Endothelial cell of umbilical vein (primary cell): ENCODE measurements at regions not wholly inside any gene's neighbourhood (a gene's known extent, or its start where the extent isn't known, plus 50 kb on each side); places are given as distances from the start of the nearest gene placed in this dataset.

Experiments used
- BruUV-seq: library from RNA; stranded (reverse); fragments of 400-500 nt; replicated peaks from 2 replicates; lab custom pipeline; 2021; lab: Mats Ljungman, UMichigan
- CTCF ChIA-PET: fragments of 300-600, 350-600 bp; sonication (Branson Sonifier 250); formaldehyde crosslinking; loops from one replicate; lab custom pipeline; 2021; ENCODE audit warnings: antibody characterized with exemption, inconsistent platforms; lab: Charles Lee
- POLR2A ChIA-PET: fragments of 300-600, 350-600 bp; sonication (Branson Sonifier 250); formaldehyde crosslinking; loops from one replicate; lab custom pipeline; 2021; ENCODE audit warnings: antibody characterized with exemption, inconsistent platforms; lab: Charles Lee
- DNase-seq: peaks from one replicate; pipeline ENCODE4 v3.0.0-alpha.2; 2011; ENCODE audit warnings: low read depth, low spot score
- FAIRE-seq: peaks from 2 replicates; lab custom pipeline; 2011; peaks lifted over from hg19 to GRCh38; lab: Jason Lieb, UNC
- H2AFZ ChIP-seq: 2 replicates; pipeline ENCODE4 v1.6.0; 2012; ENCODE audit warnings: low read depth, low read length, control low read depth, inconsistent platforms
- H3K27ac ChIP-seq: 2 replicates; pipeline ENCODE4 v1.5.1; 2011; ENCODE audit warnings: low read depth, mild to moderate bottlenecking, control low read depth, low read length, moderate library complexity; ENCODE audit not compliant: insufficient read depth
- H3K27me3 ChIP-seq, 2 experiments: 2 replicates each; pipeline versions ENCODE4 v1.6.0 to v1.6.1; 2011; ENCODE audit warnings: low read length in 2 of 2, mixed read lengths in 1 of 2; ENCODE audit not compliant: control insufficient read depth in 2 of 2, insufficient read depth in 2 of 2
- H3K36me3 ChIP-seq, 2 experiments: 2 replicates in 1 of 2; 3 replicates in 1 of 2; pipeline ENCODE4 v1.5.1; 2011; ENCODE audit warnings: low read length in 2 of 2, mild to moderate bottlenecking in 1 of 2, moderate library complexity in 1 of 2; ENCODE audit not compliant: control insufficient read depth in 2 of 2, insufficient read depth in 2 of 2; ENCODE audit errors: extremely low read depth in 1 of 2
- H3K4me1 ChIP-seq: 3 replicates; pipeline ENCODE4 v1.5.1; 2011; ENCODE audit warnings: mild to moderate bottlenecking, low read length; ENCODE audit not compliant: control insufficient read depth, insufficient read depth; ENCODE audit errors: extremely low read depth
- H3K4me2 ChIP-seq: 2 replicates; pipeline ENCODE4 v1.6.1; 2011; ENCODE audit warnings: low read length, control low read depth, mixed read lengths; ENCODE audit not compliant: insufficient read depth
- H3K4me3 ChIP-seq, 3 experiments: fragments of 200-600 bp in 1 of 3; sonication (generic), shearing (Covaris generic) in 1 of 3; replicated peaks in 1 of 3; 2 replicates each; pipeline ENCODE4 v1.5.1; 2011 to 2016; ENCODE audit warnings: control low read depth in 3 of 3, low read length in 3 of 3, mild to moderate bottlenecking in 2 of 3, inconsistent platforms in 1 of 3, low read depth in 1 of 3, moderate library complexity in 1 of 3; ENCODE audit not compliant: insufficient read depth in 1 of 3
- H3K79me2 ChIP-seq: 2 replicates; pipeline ENCODE4 v1.6.0; 2012; ENCODE audit warnings: low read length, inconsistent platforms; ENCODE audit not compliant: control insufficient read depth, insufficient read depth
- H3K9ac ChIP-seq: replicated peaks from 2 replicates; pipeline ENCODE3; 2011; ENCODE audit warnings: low read length, control low read depth; ENCODE audit not compliant: insufficient read depth; ENCODE audit errors: extremely low read depth
- H3K9me1 ChIP-seq: replicated peaks from 3 replicates; pipeline ENCODE4 v1.6.0; 2011; ENCODE audit warnings: mild to moderate bottlenecking, low read length; ENCODE audit not compliant: control insufficient read depth, insufficient read depth; ENCODE audit errors: extremely low read depth
- H3K9me3 ChIP-seq: replicated peaks from 2 replicates; pipeline ENCODE4 v1.5.1; 2012; ENCODE audit warnings: low read length, inconsistent platforms; ENCODE audit not compliant: control insufficient read depth, insufficient read depth
- H4K20me1 ChIP-seq: replicated peaks from 2 replicates; pipeline ENCODE3; 2011; ENCODE audit warnings: mild to moderate bottlenecking, low read length; ENCODE audit not compliant: control insufficient read depth, insufficient read depth; ENCODE audit errors: extremely low read depth
- CTCF ChIP-seq, 2 donors: IDR thresholded peaks; 1 replicate in 1 of 2; 2 replicates in 1 of 2; pipeline ENCODE4 v1.5.1; 2011; ENCODE audit warnings: low read length in 2 of 2, mild to moderate bottlenecking in 2 of 2, moderate library complexity in 2 of 2, control low read depth in 1 of 2, inconsistent platforms in 1 of 2, low read depth in 1 of 2; ENCODE audit not compliant: insufficient read depth in 1 of 2; ENCODE audit errors: extremely low read depth in 1 of 2
- EZH2 ChIP-seq: IDR thresholded peaks from 2 replicates; pipeline ENCODE4 v1.6.1; 2012; ENCODE audit warnings: borderline replicate concordance, low read depth, mild to moderate bottlenecking, moderate library complexity, low read length, inconsistent platforms; ENCODE audit not compliant: severe bottlenecking
- FOS ChIP-seq: IDR thresholded peaks from 2 replicates; pipeline ENCODE4 v1.6.1; 2011; ENCODE audit warnings: mild to moderate bottlenecking, low read length, moderate library complexity, borderline replicate concordance; ENCODE audit not compliant: insufficient read depth
- GATA2 ChIP-seq: IDR thresholded peaks from 2 replicates; pipeline ENCODE4 v1.7.0; 2011; ENCODE audit warnings: low read depth, mild to moderate bottlenecking, moderate library complexity, mixed read lengths, low read length; ENCODE audit not compliant: insufficient read length, insufficient read depth
- JUN ChIP-seq: IDR thresholded peaks from 2 replicates; pipeline ENCODE4 v1.6.1; 2011; ENCODE audit warnings: borderline replicate concordance, low read depth; ENCODE audit not compliant: insufficient read length, insufficient read depth
- MAX ChIP-seq: IDR thresholded peaks from 2 replicates; pipeline ENCODE4 v1.6.1; 2011; ENCODE audit not compliant: insufficient read depth, insufficient read length
- MYC ChIP-seq: IDR thresholded peaks from one replicate; pipeline ENCODE4 v1.6.1; 2011; ENCODE audit warnings: mild to moderate bottlenecking, low read depth, low read length
- POLR2A ChIP-seq: IDR thresholded peaks from 2 replicates; pipeline ENCODE4 v1.6.1; 2012; ENCODE audit warnings: low read depth, mild to moderate bottlenecking, control low read depth, low read length
- POLR2AphosphoS5 ChIP-seq: IDR thresholded peaks from 2 replicates; pipeline ENCODE4 v1.6.1; 2012; ENCODE audit warnings: low read depth, mild to moderate bottlenecking, control low read depth, low read length, moderate library complexity; ENCODE audit not compliant: insufficient read depth
- dilution Hi-C: fragments of 300-500 bp; cut with MboI; formaldehyde crosslinking; loops from one replicate; pipeline ENCODE4 v1.15.0; 2019; ENCODE audit warnings: low sequenced_read_pairs; ENCODE audit not compliant: extremely low pct_ligation_motif_present
- intact Hi-C: fragments of 100-400 bp; cut with micrococcal nuclease; formaldehyde crosslinking; loops from one replicate; pipeline ENCODE4 v1.10.0; 2022

- H3K36me3 ChIP-seq: no peaks in the 10 kb centered on the region
- CTCF ChIA-PET: interaction anchor here (1.5 kb wide), 1 partner anchor 29 kb away, joined by 3 read pairs; no protein-coding TSS in a partner anchor
Observed at GRCh38 chr4:15139599-15139998, 137.3 kb downstream of the CPEB2 start.

More at GRCh38 chr4:15139599-15139998, 137.3 kb downstream of the CPEB2 start:
- Histone ChIP-seq H3K9me1 (no peaks in the 10 kb centered on the region), H3K4me1 (no peaks in the 10 kb centered on the region), H3K79me2 (no peaks in the 10 kb centered on the region), H3K9ac (no peak overlapping the region), H3K9me3 (no peaks in the 10 kb centered on the region), H4K20me1 (no peaks in the 10 kb centered on the region), H3K4me3 (no peak overlapping the region), H3K27ac (no peak overlapping the region), H2AFZ (no peak overlapping the region), H3K4me2 (no peak overlapping the region), H3K27me3 (no peaks in the 10 kb centered on the region)
- FAIRE-seq (no peak), DNase-seq (no peak)
- TF ChIP-seq MAX (no peak), GATA2 (no peak), POLR2AphosphoS5 (no peak), POLR2A (no peak), CTCF (IDR thresholded peaks at IDR 0.05; ENCODE audit: extremely low read depth in 1 of 2, insufficient read depth in 1 of 2, low read depth in 1 of 2, low read length in 2 of 2) (no peak), JUN (no peak), EZH2 (no peak), MYC (no peak), FOS (no peak)
- dilution Hi-C loops (no loop called here), intact Hi-C loops (no loop called here)
- POLR2A ChIA-PET: no interaction called here
- no TSS peak for BruUV-seq
